ENCODE measurements at regions not wholly inside any gene's neighbourhood (a gene's known extent, or its start where the extent isn't known, plus 50 kb on each side); places are given as distances from the start of the nearest gene placed in this dataset.

DNA sequence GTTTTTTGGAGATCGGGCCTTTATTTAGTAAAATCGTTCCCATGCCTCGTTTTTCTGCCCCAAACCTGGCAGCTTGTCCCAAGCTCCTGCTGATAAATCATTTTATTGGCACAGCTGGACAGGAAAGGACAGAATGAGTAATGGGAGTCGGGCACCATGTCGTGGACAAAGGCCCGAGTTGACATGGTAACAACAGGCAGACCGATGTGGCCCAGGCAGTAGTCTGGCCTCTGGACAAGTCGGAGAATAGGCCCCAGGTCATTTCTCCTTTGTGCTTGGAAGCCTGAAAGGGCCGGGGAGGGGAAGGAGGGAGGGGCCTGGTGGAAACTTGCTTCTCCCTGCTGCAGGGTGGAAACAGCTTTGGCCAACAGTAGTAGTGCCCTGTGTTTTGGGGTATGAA, 234.9 kb downstream of the SUDS3 start:
- no peak for DNase-seq

DNA sequence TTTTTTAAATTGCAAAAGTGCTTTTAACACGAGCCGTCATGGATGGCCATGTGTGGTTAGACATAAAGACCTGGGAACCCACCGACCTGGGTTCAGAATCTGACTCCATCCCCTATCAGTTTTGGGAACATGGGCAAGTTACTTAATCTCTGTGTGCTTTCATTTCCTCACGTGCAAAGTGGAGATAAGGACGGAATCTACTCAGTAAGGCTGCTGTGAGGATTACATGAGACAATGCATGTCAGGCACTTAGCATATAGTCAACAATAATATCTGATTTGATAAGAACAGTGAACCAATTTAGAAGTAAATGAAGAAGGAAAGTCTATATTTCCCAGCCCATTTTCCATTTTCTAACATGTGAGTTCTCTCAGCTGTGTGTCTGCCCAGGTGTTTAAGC, 235.4 kb downstream of the SUDS3 start:
- DNase-seq: no peak

DNA sequence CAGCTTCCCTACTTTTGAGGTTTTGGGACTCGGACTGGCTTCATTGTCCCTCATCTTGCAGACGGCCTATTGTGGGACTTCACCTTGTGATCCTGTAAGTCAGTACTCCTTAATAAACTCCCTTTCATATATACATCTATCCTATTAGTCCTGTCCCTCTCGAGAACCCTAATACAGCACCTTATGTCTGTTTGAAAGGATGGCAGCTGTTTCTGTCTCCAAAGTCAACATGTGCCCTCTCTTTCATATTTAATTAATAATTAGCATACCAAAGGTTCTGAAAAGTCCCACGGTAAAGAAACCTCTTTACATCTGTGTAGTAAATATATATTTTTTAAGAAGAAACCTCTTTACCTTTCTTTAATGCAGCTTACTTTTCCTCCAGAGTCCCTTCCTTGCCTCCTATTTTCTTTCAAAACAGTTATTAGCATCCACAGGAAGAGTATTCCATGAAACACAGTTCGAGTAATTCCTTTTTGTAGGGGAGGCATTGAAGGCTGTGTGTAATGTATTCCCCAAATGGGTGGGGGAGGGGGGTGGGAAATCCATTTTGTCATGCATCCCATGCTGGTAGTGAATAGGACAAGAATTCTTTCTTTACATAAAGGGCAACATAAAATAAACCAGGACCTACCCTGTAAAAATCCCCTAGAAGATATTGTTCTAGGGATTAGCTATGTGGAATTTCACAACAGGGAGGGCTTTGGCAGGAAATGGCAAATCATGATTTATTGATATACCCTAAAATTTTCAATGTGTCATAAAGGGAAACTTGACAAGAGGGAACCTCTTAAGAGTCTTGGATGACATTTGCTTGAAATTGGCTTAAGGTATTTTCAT, 241.5 kb downstream of the SUDS3 start:
- DNase-seq: peak in 1 of 2 experiments; percentile 68

DNA sequence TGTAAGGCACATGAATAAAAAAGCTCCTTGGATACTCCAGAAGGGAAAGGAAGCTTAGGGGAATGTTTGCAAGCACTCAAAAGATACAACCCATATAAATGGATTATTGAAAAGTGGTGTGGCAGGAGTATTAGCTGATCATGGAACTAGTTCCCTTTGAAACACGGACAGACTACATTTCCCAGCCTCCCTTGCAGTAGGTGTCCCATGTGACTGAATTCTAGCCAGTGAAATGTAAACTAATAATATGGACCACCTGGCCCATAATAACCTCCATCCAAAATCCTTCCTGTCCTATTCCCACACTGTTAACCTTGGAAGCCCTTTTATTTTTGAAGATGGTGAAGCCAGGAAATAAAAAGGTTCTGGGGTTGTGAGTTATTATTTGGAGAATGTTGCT, 242.3 kb downstream of the SUDS3 start:
- peak in 1 of 2 experiments; percentile 27 for DNase-seq

DNA sequence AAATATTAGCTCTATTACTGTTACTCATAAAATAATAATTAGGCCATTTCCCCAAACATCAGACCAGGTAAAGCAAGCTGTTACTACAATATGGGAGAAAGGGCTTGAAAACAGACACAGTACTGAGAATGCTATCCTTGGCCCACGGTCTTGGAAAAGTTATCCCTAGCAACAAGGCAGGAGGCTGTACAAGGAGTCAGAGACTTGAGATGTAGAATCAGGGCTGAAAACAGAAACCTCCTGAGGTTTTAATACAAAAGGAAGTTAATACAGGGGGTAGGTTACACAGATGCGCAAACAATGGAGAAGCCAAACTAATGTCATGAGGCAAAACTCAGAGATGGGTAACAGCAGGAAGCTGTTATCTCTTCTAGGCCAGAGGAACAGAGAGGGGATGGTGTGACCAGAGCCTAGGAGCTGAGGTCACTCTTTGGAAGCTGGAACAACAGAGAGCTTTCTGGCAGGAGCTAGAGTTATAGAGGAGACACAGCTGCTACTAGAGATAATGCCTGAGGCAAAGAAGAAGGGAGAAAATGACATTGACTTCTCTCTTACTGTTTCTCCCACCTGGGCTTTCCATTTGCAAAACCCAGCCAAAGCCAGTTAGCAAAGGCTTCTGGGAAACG, 248.8 kb downstream of the SUDS3 start:
- DNase-seq: no peak

DNA sequence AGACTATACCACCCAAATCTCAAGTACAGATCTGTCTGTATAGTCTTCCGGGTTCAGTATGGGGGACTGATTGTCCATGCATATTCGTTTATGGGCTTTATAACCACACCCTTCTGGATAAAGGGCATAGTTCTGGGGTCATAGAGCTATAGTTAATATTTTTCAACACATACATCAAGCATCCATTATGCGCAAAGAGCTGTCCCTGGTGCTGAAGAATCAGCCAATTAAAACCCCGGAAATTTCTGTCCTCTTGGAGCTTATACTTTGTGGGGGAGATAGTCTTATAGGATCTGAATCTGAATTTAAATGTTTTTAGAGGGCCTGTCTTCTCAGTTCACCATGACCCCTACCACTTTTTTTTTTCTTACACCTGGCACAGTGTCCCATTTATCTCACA, 256.7 kb downstream of the SUDS3 start:
- DNase-seq: no peak

DNA sequence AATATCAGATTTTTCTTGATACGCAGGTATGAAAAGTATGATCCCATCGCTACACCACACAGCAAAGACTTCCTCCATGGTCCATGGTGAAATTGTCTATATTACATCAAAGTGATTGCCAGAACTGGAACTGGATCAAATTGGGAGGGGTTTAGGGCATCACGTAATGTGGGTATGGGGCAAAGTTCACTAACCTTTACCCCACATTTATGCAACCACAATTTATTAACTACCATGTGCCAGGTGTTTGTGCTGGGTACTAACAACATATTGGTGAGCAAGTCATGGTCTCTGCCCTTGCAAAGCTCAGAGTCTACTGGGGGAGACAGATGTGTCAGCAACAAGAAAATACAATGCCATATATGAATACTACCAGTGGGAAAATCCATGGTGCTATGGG, 258.9 kb downstream of the SUDS3 start:
- DNase-seq: no peak

DNA sequence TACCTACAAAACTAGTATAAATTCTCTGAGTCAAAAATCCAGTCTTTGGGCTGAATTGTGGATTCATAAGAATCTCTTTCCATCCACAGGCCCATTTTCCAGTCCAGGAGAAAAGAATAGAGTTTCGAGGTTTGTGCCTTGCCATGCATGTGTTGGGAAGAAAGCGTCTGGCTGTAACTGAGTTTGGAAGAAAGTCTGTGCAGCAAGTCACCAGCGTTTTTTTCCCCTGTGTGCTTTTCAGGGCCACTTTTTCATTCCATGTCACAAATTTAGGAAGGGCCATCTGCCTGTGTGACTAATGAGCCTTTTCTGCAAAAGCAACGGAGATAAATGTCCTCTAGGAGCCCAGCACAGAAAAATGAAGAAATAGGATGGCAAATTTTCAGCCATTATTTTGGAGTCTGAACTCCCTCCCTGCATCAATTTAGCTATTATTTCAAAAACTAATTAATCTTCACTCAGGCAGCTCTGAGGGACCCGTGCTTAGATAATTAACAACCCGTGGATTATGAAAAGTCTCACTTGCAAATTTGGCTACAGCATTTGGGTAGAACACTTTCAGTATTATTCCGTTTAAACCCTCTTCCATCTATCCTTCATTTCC, 261.5 kb downstream of the SUDS3 start:
- DNase-seq: peak in 1 of 2 experiments; percentile 40

DNA sequence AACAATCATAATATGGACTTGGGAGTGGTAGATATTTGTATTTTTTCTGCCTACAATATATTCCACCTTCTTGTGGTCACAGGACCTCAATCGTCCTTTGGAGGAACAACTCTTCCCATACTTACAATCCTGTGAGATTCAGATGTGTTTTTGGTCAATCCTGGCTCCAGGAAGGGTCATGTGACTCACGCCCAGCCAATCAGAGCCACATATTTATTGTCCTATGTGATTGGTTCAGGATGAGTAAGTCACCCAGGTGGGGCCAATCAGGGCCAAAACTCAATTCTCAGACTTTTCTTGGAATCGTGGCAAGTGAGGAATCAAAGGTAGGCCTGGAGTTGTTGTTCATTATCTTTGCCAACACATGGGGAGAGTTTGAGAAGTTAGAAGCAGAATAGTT, 264.9 kb downstream of the SUDS3 start:
- peak in 1 of 2 experiments; percentile 9 for DNase-seq

DNA sequence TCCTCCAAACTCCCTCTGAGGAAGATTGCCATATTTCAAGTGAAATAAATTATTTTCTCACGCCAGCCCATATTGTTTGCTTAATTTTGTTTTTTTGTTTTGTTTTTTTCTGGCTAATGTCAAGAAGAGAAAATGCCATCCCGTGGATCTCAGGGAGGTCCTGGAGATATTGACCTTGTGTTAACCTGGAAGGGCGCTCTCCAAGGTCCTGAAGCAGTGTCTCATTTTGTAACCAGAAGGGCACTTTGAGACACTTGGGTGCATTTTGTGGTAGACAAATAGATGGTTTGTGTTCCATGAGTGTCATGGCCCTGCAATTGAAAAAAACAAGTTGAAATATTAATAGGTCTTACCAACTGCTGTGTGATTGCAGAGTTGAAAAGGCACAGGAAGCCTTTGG, 268.9 kb downstream of the SUDS3 start:
- DNase-seq: no peak

DNA sequence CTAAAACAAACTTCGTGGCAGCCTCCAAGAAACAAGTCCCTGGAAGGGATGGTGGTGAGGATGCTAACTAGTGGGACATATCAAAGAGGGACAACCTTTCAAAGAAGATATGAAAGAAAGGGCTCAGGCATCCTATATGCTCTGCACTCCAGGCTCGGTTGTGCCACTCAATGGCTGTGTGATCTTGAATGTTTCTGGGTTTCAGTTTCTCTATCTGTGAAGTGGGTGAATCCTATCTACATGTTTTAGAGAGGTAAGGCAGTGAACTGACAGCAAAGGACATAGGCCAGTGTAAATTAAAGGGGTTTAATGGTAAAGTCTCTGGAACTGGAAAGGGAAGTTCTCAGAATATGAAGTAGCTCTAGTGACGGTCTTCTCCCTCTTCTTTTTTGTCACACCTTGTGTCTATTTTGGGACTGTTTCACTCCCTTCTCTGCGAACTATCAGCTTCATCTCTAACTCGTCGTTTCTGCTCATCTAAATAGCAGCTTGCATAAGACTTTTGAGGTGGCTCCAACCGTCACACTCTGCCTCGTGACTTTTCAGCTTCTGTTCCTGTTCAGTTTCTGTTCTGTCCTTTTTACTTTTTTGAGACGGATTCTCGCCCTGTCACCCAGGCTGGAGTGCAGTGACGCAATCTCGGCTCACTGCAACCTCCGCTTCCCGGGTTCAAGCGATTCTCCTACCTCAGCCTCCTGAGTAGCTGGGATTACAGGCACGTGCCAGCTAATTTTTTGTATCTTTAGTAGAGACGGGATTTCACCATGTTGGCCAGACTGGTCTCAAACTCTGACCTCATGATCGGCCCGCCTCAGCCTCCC, 273.6 kb downstream of the SUDS3 start:
- no peak for DNase-seq

DNA sequence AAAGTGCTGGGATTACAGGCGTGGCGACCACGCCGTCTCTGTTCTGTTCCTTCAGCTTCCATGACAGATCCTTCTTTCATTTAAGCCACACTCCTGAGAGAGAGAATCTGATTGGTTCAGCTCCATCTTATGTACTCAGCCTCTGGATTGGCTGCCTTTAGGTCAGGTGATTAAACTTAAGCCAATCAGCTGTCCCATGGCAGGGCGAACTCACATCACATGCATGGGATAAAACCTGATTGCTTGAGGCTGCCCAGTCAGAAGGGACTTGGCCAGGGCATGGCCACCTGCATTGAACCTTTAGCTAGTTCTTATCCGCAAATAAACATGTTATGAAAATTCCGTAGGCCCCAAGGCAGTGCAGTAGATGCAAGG, 274.2 kb downstream of the SUDS3 start:
- no peak for DNase-seq

DNA sequence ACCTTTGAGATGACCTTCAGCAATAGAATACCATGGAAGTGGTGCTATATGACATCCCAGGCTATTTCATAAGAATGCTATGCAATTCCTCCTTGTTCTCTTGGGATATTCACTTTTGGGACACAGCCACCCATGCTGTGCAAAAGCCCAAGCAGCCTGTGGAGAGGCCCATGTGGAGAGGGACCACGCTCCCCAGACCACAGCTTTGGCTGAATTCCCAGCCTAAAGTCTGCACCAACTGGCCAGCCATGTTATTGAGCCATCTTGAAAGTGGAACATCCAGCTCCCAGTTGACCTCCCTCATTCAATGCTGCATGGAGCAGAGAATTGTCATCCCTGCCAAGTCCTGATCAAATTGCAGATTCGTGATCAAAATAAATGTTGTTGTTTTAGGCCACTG, 275.1 kb downstream of the SUDS3 start:
- no peak for DNase-seq

DNA sequence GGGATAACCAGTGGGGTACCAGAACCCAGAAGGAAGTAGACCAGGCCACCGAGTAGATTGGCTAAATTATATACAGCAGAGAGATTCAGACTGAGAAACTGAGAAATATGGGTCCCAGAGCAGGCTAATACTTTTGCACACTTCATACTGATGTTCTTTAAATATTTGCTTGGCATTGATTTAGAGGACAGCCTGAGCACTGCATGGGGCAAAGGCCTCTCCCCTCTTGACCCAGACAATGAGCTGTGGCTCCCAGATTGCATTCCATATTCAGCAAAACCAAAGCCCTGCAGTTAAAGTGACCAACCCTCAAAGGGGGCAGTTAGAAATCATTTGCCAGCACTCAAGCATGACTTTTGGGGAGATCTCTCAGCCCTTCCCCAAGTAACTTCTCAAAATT, 279.2 kb downstream of the SUDS3 start:
- DNase-seq: no peak

DNA sequence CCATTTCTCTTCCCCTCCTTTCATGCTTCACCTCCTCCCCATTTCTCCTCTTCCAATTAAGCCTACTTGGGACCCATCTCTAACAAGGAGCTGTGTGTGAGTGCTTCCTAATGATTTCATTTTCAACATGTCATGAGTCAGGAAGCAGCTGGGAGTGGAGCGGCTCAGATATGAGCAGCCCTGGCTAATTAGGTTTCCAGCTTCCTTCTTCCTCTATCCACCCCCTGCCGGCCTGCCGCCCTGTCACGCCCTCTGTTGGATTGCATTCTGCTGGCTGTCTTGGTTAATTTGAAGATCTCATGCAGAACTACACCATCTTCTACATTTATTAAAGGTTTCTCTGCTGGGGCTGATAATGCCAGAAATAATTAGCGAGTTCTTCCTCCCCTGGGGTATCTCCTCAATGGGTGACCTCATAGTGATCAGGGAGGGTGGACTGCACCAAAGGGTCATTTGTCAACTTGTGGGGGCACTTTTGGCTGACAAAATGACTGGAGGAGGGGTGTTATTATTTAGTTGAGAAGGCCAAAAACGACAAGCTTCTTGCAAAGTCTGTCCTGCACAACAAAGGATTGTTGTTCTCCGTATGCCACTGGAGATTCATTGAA, 300.9 kb upstream of the SRRM4 start:
- no peak for DNase-seq

DNA sequence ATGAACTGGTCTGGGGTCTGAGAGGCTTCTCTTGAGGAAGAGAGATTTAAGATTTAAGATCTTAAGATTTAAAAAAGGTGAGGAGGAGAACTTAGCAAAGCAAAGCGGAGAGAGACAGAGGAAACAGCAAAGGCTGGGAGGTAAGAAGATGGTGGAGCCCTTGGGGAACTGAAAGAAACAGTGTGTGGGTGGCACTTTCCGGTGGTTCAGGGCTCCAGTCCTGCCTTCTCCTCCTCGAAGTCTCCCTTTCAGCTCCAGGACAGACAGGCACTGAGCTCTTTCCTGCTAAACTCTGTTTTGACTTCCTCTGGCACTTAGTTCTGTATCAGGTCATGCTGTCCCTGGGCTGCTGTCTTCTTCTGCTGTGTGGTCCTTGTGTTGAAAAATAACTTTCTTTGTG, 298.7 kb upstream of the SRRM4 start:
- DNase-seq: no peak

DNA sequence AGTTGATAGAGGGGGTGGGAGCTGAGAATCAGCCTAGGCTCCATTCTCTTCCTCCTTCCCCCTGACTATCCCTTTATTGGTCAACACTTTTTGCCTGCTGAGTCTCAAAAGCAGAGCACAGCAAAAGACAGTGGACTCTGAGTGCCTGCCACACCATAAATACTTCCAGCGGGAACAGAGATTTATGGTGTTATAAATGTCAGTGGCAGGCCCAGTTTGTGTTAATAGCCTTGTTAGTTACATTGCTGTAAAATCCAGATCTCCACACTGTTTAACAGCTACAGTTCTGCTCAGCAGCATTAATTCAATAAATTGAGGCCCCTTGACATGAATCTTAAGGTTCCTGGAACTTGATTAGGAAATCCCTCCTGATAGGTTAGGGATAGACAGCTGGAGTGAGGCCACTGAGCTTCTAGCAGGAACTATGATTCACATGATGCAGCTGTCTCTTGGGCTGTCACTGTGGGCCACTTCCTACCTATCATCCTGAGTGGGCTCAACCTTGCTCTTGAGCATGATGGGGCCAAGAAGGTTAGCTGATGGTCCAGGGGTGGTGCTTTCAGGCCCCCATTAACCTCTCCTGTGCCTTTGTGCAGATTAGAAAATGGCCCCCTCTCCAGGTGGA, 295.2 kb upstream of the SRRM4 start:
- no peak for DNase-seq

DNA sequence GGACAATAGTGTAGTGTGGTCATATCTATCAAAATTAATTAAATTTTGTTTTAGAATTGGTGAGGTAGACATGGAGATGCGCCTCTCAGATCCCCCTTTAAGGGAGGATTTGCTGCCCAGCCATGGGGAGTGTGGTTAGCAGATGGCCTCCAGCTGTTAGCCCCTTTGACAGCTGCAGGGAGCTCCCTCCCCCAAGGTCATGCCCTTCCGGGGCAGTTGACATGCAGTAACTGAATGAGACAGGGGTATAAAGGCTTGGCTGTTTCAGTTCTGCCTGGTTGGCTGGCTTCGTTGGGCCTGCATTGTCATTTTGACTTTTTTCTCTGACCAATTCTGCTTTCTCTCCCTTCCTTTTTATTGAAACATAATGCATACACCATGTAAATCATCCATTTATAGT, 291.5 kb upstream of the SRRM4 start:
- peak; percentile 23 to 69 for DNase-seq

DNA sequence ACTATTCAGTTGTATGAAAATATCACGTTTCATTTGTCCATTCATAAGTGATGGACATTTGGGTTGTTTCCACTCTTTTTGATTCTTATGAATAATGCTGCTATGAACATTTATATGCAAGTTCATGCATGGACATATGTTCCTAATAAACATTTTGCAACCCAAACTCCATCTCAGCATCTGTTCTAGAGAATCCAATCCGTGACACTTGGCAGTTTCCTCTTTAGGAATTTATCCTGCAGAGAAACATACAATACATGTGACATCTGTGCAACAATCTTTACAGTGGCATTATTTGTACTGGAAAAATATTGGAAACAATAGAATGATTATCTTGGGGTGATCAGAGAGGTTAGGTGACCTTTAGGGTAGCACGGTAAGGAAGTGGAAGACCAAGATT, 290.8 kb upstream of the SRRM4 start:
- DNase-seq: peak in 1 of 2 experiments; percentile 25

DNA sequence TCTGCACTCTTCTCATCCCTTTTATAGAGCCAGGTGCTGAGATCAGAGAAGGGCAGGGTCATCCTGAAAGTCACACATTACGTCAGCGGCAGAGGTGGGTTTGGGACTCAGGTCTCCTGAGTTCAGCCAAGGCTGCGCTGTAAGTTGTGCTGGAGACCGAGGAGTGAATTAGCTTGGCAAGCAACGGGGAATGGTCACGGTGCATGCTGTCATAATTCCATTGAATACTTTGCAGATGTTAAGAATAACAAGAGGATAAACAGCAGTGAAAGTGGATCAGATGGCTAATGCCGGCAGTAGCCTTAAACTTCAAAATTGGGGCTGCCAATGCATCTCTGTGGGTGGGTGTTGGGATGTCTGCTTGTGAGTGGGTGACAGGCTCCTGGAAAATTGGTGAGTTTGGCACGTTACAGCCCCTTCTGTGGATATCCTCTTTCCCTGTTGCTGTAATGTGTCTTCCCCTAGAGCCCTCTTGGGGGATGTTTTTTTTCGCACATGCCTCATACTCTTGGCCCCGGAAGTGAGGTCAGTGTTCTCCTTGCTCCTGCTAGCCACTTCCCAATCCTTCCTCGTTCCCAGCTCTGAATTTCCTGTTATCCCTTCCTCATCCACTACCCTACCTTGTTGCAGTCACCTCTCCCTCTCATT, 287.1 kb upstream of the SRRM4 start:
- DNase-seq: peak in 1 of 2 experiments; percentile 16

DNA sequence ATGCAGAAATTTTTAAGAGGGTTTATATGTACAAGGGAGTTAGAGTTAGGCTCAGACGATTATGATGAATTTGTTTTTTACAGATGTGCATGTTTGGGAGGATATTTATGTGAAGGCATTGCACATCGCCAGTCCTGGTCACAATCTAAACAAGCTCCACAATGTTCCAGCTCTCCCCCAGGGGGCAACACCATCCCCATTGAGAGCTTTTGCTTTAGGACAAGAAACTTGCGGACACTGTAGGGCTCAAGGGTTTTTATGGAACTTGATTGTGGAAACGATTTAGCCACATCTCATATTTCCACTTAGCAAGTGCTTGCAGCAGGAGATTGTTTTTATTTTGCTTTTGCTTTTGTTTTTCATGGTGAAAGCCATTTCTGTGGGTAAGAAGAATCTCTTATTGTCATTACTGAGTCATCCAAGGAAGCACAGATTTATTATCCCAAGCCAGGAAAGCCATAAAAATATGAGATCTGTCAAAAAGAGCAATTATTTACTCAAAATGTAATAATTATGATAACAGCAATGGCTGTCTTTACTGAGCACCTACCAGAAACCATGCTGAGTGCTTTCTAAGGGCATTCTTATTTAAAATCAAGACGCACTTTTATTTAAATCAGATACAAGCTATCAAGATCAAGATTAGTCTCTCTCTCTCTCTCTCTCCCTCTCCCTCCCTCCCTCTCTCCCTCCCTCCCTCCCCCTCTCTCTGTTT, 276.7 kb upstream of the SRRM4 start:
- DNase-seq: peak in 1 of 2 experiments; percentile 38
